ENCODE measurements at regions not wholly inside any gene's neighbourhood (a gene's known extent, or its start where the extent isn't known, plus 50 kb on each side); places are given as distances from the start of the nearest gene placed in this dataset.

DNA sequence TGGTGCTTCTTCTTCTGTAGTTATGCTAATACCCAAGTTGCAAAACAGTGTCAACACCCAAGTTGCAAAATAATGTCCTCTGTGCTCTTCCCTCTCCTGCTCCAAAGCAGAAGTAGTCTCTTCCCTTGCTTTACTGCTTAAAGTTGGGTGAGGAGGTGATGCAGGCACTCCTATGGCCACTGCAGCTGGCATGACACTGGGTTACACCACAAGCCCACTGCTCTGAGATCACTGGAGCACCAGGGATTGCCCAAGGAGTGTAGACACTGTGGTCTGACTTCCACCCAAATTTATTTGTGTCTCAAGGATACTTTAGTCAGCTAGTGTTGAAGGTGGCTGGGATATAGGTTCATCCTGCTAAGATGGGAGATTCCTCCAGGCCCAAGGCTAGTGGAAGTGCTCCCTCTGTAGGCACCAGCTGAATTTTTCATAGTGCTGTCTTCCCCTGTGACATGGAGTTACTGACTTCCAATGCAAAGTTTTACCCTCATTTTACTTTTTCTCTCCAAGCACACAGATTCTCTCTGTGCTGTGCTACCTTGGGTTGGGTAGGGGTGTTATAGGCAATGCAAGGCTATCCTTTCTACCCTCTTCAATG lies 196.2 kb upstream of the TENT5D start:
- TF ChIP-seq PATZ1 (CRISPR knock-in tag; IDR thresholded peaks at IDR 0.05; ENCODE audit: borderline replicate concordance) (no peak), ARNTL (CRISPR knock-in tag; IDR thresholded peaks at IDR 0.05; ENCODE audit: borderline replicate concordance, low read depth) (no peak), ESRRG (CRISPR knock-in tag; IDR thresholded peaks at IDR 0.05) (no peak), ZC3H10 (CRISPR knock-in tag; IDR thresholded peaks at IDR 0.05) (no peak), ZNF70 (CRISPR knock-in tag; IDR thresholded peaks at IDR 0.05) (no peak), ISL1 (CRISPR knock-in tag; IDR thresholded peaks at IDR 0.05) (no peak), RARB (CRISPR knock-in tag; IDR thresholded peaks at IDR 0.05) (no peak), SNAI2 (CRISPR knock-in tag; IDR thresholded peaks at IDR 0.05) (no peak), CSRNP3 (CRISPR knock-in tag; IDR thresholded peaks at IDR 0.05) (no peak)
- TF ChIP-seq, protein P1, sequence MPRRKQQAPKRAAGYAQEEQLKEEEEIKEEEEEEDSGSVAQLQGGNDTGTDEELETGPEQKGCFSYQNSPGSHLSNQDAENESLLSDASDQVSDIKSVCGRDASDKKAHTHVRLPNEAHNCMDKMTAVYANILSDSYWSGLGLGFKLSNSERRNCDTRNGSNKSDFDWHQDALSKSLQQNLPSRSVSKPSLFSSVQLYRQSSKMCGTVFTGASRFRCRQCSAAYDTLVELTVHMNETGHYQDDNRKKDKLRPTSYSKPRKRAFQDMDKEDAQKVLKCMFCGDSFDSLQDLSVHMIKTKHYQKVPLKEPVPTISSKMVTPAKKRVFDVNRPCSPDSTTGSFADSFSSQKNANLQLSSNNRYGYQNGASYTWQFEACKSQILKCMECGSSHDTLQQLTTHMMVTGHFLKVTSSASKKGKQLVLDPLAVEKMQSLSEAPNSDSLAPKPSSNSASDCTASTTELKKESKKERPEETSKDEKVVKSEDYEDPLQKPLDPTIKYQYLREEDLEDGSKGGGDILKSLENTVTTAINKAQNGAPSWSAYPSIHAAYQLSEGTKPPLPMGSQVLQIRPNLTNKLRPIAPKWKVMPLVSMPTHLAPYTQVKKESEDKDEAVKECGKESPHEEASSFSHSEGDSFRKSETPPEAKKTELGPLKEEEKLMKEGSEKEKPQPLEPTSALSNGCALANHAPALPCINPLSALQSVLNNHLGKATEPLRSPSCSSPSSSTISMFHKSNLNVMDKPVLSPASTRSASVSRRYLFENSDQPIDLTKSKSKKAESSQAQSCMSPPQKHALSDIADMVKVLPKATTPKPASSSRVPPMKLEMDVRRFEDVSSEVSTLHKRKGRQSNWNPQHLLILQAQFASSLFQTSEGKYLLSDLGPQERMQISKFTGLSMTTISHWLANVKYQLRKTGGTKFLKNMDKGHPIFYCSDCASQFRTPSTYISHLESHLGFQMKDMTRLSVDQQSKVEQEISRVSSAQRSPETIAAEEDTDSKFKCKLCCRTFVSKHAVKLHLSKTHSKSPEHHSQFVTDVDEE (CRISPR knock-in tag; IDR thresholded peaks at IDR 0.05): no peak
